ENCODE measurements at regions not wholly inside any gene's neighbourhood (a gene's known extent, or its start where the extent isn't known, plus 50 kb on each side); places are given as distances from the start of the nearest gene placed in this dataset.

DNA sequence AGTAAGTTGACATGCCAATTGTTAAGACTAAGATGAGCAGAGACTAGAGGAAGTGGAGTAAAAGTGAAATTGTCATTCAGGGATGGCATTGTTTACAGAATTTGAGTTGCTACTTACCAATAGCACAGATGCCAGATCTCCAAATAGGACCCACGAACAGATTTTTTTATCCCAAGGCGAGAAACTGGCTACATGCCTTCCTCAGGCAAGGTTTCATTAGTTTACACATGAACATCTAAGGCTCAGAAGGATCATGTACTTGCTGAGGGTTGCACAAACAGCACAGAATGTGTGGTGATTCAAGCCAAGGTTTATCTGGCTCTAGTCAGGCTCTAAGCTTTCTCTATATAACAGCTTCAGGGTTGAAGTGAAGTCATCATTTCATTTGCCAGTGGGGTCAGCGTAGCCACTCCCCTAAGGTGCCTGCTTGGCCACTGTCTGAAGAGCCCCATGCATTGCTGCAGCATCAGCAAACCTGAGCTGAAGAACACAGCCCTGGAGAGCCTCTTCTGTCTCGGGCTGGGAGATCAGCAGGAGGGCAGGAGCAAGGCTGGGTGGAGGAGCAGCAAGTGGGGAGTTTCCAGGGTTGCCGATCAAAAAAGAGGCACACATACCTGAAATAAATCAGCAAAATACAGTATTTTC is 193.0 kb upstream of the LCORL start:
- TF ChIP-seq, protein P1, sequence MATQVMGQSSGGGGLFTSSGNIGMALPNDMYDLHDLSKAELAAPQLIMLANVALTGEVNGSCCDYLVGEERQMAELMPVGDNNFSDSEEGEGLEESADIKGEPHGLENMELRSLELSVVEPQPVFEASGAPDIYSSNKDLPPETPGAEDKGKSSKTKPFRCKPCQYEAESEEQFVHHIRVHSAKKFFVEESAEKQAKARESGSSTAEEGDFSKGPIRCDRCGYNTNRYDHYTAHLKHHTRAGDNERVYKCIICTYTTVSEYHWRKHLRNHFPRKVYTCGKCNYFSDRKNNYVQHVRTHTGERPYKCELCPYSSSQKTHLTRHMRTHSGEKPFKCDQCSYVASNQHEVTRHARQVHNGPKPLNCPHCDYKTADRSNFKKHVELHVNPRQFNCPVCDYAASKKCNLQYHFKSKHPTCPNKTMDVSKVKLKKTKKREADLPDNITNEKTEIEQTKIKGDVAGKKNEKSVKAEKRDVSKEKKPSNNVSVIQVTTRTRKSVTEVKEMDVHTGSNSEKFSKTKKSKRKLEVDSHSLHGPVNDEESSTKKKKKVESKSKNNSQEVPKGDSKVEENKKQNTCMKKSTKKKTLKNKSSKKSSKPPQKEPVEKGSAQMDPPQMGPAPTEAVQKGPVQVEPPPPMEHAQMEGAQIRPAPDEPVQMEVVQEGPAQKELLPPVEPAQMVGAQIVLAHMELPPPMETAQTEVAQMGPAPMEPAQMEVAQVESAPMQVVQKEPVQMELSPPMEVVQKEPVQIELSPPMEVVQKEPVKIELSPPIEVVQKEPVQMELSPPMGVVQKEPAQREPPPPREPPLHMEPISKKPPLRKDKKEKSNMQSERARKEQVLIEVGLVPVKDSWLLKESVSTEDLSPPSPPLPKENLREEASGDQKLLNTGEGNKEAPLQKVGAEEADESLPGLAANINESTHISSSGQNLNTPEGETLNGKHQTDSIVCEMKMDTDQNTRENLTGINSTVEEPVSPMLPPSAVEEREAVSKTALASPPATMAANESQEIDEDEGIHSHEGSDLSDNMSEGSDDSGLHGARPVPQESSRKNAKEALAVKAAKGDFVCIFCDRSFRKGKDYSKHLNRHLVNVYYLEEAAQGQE (IDR thresholded peaks at IDR 0.05; ENCODE audit: insufficient read depth in 1 of 2, low read depth in 2 of 2, low read length in 2 of 2): no peak
- no peak for TF ChIP-seq POLR2AphosphoS5 (IDR thresholded peaks at IDR 0.05; ENCODE audit: low read depth, low read length)

All from PFSK-1 (cell line).